GM18868 (cell line): ENCODE measurements at regions not wholly inside any gene's neighbourhood (a gene's known extent, or its start where the extent isn't known, plus 50 kb on each side); places are given as distances from the start of the nearest gene placed in this dataset.

Source experiments
- ATAC-seq: cut with Tn5 transposase; IDR thresholded peaks from one replicate; pipeline ENCODE4 v1.9.1; 2021; ENCODE audit warnings: mild to moderate bottlenecking, moderate library complexity; ENCODE audit not compliant: unreplicated experiment

DNA sequence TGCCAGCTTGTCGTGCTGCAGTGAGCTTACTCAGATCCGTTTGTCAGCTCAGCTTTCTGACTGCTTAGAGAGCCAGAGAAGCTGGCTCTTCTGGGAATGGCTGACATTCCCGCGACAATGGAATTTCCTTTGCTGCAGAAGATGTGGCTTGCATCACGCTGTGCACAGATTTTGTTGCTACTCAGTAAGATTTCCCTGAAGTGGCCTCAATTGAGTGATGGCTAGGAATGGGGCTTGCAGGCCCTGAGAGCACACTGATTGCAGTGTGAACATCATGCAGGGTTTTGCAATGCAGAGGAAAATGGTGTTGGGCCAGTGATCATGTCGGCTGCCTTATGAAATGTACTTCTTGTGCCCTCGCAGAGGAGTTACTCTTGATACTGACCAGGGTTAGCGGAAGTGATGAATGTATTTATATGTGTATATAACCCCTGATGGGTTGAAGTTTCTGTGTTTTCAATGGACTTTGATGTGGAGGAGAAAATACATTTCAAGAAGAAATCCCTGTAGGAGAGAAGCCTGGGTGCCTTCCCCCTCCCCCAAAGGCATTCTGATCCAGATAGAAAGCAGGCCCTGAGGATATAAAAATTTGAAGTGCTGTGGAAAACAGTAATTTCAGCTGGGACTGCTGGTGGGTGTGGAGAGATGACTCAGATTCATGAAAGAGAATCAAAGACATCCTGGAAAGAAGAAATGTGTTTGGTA, 102.5 kb upstream of the PDZRN3 start:
- ATAC-seq: no peak

DNA sequence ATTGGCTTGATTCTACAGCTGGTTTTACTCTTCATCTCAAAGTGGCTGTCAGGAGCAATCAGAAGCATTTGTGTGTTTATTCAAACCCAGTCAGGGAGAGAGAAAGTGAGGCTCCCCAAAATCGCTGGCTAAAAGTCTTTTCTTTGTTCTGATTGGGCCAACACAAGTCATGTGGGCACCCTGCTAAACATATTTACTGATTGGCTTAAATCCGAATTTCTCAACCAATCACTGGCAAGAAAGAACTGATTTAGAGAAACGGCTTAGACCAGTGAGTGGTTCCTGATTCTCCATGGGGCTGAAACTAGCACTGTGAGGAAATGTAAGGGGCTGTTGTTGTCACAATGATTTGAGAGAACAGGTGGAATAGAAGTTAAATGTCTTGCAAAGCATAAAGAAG, 98.9 kb upstream of the PDZRN3 start:
- ATAC-seq: no peak

DNA sequence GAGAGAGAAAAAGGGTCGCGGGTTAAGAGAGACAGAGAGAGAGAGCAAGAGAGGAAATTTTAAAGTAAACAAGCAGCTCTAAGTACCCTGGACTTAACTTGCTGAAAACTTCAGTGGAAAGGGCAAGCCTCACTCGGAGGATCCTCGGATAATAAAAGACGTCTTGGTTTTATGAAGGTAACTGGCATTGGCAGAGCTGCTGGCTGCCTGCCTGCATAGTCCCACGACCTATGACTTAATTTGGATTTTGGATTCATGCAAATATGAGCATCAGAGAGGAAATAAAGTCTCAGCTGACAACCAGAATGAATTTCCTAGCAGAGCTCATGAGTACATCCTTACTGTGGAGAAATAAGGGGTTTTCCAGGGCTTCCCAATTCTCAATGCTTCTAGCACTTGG, 95.1 kb upstream of the PDZRN3 start:
- ATAC-seq: no peak

DNA sequence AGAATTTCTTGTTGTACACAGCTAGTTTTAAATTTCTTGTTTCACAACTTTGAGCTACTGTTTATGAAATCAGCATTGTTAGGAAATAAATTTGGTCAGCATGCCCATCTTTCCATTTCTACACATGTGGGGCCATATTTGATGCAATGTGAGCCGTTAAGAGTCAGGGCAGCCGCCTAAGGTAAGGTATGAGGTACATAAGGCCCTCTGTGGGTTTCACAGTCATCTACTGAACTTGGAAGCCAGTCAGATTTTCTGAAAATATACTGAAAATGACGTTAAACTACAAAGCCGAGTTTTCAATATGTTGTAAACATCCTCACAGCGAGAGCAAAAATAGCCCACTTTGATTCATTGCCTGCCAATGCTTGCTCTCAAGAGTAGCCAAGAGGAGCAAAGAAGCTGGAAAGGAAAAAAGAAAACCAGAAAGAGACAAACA, 94.7 kb upstream of the PDZRN3 start:
- no peak for ATAC-seq

DNA sequence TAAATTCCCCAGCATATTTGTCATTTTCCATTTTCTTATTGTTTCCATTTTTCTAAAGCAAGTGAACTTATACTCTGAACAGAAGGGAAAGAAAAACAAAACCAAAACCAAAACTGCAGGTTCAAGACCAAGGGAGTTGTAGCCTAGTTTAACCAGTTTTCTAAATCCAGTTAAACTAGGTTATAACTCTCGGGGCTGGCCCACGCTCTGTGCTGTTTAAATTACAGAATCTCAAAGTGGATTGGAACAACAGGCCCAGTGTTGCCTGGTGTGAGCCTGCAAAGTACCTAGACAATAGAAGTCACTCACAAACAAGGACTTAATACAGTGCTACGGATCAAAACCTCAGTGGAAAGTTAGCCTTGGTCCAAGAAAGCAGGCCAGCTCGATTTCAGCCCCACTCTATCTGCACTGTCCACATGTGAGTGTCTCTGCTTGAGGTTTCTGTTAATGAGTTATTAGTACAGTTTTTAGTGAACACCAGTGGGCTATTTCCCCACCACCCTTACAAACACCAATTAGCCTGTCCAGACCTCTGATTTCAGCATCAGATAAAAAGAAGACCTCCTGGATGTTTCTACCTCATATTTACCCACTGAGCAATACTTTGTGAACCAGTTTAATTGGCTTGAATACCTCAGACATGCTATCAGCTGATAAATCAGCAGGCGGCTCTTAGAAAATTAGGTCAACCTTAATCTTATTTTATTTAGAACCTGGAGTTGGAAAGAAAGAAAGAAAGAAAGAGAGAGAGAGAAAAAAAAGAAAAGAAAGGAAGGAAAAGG, 93.8 kb upstream of the PDZRN3 start:
- ATAC-seq: no peak

DNA sequence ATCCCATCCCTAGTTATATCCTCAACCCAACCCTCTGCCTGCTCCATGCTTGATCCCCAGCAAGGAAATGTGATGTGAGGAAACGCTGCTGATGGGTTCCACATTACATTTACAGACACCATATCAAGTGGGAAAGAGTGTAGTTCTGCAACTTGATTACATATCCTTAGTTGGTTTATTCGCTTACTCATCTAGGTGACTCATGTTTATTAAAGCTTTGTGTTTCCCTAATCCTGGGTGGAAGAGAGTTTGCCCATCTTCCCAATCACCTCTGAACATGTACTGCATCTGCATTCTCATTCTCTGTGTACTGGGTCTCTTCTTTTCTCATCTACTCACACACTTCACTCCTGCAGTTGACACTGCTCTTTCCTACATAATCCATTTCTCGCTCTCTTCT, 91.7 kb upstream of the PDZRN3 start:
- ATAC-seq: no peak

DNA sequence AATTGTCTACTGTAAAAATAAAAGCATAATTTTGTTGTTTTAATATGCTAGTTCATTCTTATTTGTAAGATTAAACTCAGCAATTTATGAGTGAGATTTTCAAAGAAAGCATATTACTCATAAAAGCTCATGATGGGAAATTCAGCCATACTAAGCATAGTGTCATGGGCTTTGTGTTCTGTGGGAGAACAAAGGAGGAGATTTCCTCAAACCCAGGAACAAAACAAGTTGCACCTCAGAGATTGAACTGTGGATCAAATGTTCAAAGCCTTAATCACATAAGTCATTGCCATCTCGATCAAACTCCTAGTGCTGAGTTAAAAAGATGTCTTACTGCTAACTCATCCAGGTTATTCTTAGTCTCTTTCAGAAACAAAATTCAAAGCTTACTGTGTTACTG, 85.6 kb upstream of the PDZRN3 start:
- ATAC-seq: no peak

DNA sequence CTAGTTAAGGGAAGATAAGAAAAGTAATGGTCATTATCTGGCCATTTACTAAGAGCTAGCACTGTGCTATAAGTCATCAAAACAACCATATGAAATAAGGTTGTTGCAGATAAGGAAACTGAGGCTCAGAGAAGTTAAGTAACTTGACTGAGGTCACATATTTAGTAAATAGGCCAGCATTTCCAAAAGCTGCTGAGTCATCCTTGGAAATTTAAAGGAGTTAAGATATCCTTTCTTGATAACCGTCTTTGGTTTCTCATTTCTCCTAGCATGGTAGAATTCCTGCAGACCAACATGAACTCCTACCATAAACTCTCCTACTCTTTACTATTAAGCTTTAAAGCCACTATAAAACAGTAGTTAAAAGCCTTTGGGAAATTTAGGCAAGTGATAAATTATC, 85.0 kb upstream of the PDZRN3 start:
- ATAC-seq: no peak

DNA sequence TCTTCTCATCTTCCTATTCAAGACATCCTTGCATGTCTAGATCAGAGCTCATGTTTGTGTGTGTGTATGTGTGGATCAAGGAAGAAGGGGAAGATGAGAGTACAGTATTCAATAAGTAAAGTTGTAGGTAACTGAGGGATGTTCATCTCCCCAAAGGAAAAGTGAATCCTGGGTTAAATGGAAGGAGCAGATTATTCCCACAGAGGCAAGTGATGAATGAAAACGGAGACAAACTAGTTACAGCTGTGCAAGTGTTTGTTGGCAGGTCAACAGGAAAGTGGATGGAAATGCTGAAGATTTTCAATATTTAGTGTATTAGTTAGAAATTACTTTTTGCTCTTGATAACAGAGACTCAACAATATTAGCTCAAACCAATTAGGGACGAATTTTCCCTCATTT, 84.2 kb upstream of the PDZRN3 start:
- ATAC-seq: no peak

DNA sequence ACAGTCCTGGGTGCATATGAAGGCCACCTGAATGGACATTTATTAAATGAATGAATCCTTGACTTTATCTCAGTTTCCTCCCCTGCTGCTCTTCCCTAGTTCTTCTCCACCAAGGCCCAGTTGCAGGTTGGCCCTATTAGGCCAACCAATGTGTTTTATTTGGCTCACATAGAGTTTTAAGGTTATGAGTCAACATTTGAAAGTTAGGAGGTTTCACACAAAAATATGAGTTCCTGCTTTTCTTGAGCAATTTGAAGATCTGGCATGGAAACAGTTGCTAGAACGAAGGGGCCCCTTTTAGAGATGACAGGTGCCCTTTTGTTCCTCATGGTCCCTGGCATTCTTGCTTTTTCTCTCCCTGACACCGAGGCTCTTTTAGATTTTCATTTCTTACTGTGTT, 83.0 kb upstream of the PDZRN3 start:
- ATAC-seq: no peak

DNA sequence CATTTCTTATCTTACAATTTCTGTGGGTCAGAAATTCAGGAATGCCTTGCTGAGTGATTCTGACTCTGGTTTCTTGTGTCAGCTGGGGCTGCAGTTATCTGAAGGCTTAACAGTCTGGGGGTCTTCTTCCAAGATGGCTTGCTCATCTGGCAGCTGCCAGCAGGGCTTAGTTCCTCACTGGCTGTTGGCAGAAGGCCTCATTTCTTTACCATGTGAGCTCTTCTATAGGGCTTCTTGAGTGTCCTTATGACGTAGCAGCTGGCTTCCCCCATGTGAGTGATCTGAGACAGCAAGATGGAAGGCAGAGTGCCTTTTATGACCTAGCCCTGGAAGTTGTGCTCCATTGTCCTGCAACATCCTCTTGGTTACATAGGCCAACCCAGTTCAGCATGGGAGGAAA, 82.0 kb upstream of the PDZRN3 start:
- no peak for ATAC-seq

DNA sequence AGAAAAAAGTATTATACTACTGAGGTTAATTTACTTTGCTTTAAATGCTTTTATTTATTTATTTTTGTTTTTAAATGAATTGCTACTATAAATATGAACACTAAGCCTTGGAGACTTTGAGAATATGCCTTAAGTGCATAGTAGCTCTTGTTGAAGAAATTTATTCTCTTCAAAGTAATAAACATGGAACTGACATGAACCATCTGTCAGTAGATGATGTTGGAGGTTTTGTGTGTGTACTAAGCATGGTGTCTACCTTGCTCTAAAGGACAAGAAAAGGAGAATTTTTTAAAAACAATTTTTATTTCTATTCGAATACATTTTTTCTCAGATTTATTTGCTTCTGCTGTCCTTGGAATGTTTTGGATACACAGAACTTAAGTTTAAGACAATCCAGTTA, 81.1 kb upstream of the PDZRN3 start:
- ATAC-seq: no peak

DNA sequence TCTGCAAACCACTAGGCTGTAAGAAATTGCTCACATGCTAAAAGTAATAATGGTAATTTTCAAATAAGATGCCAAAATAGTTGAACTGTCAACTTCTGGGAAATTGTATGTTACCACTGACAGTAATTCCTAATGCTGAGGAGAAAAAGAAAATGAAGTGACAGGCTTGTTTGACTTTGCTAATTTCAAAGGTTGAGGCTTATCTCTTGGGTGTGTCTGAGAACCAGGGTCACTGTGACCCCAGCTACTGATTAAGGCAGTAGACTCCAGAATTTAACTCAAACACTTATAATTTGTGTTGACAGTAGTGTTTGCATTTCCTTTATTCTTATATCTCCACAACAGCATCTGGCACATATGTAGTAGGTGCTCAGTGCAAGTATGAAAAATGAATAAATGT, 74.6 kb upstream of the PDZRN3 start:
- no peak for ATAC-seq

DNA sequence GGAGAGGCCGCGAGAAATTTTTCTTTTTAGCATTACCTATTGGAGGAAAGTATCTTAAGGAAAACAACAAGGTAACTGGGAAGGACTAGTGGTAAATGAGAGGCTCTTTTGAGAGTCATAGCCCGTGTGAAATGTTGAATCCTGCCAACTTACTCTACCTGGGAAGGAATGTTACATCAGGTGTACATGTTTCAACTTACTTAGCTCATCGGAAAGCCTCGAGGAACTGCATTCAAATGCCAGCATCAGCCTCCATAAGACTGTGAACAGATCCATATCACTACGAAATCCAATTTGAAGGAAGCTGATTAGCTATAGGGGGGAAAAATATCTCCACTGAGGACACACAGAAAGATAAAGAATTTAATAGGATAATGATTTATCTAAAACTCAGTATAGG, 72.3 kb upstream of the PDZRN3 start:
- no peak for ATAC-seq

DNA sequence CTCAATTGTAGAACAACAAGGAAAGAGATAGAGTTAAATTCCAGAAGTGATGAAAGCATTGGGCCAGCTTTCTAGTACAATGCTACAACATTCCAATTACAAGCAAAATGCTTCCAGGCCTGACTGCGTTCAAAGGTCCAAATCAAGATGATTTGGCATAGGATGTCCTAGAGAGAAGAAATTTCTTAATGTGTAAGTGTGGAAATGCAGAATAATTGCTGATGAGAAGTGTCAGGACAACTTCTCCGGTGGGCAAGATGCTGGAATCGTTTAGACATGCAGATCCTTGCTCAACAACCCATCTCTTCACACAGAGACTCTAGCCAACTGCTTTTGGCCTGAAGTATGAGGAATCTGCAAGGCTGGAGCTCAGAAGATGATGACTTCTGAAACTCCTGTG, 71.1 kb upstream of the PDZRN3 start:
- ATAC-seq: no peak

DNA sequence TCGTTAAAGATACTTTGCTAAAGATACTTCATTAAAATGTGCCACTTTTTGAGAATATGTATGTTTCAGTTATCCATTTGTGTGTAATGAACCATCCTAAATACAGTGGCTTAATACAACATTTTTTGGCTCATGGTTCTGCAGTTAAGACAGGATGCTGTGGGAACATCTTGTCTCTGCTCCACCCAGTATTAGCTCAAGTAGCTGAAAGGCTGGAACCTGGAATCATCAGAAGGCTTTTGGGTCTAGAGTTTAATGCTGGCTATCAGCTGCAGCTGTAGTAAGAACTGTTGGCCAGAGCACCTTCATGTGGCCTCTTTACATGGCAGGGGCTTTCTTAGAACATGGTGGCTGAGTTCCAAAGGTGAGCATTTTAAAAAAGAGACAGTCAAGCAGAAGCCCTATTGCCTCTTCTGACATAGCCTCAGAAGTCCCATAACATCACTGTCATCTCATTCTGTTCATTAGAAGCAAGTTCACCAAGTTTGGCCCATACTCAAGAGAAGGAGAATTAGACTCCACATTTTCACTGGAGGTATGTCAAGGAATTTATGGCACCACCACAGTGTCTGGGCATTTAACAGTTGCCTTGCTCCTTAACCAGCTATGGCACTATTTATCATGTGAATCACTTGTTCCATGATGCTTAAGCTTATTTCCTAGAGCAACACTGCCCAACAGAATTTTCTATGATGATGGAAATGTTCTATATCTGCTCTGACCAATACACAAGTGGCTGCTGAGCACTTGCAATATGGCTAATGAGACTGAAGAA, 70.4 kb upstream of the PDZRN3 start:
- no peak for ATAC-seq

DNA sequence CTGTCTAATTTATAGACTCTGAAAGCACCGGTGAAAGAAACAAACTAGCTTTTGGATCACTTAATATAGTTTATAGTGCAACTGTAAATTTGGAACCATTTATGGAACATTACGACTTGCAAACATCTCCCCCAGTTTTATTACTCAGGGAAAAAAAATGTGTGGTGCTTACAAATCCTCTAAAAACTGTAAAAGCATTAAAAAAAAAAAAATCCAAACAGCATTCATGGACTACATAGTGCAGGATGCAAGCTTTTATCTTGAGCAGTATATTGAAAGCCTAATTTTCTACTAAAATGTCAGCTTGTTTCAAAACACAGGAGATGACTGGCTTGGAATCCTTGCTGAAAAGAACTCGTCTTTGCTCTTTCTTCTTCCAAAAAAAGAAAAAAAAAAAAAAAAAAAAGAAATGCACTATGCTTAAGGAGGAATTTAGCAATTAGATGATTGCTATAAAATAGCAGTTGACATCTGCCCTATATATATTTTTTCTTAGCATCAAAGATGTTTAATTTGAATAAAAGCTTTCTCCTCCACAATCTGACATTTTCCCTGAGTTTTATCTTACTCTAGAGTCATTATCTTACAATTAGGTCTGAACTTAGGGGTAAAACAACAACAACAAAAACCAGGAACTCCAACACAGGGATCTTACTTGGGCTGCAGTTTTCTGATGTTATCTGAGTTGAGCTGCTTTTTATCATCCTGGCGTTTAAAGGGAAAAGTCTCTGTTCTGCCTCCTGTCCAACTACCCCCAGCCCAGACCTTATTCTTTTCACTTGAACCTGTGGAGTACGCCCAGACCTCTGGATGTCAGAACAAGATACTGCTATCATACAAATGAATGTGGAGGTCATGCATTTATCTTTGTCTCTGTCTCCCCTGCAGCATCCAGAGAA, 62.6 kb upstream of the PDZRN3 start:
- no peak for ATAC-seq

DNA sequence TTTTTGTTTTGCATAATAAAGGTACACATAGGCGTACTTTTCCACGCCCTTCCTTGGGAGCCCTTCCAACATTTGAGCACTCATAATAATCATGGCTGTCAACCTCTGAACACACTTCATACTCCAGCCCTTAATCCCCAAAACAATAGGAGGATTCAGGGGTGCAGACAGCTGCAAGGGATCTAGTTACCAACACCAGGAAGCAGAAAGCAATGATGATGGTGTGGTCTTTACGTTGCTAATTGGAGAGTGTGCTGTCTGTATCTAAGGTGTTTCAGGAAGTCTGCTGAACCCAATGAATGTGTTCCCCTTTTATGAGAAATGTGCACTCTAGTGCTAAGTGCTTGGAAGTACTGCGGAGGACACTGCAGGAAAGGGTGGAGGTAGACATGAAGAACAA, 60.3 kb upstream of the PDZRN3 start:
- no peak for ATAC-seq

DNA sequence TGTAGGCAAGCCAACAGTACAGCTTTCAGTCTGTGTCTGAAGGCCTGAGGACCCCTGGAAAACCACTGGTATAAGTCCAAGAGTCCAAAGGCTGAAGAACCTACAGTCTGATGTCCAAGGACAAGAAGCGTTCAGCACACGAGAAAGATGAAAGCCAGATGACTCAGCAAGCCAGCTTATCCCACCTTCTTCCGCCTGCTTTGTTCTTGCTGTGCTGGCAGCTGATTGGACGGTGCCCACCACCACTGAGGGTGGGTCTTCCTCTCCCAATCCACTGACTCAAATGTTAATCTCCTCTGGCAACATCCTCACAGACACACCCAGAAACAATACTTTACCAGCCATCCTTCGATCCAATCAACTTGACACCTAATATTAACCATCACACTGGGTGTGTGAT, 59.0 kb upstream of the PDZRN3 start:
- ATAC-seq: no peak

DNA sequence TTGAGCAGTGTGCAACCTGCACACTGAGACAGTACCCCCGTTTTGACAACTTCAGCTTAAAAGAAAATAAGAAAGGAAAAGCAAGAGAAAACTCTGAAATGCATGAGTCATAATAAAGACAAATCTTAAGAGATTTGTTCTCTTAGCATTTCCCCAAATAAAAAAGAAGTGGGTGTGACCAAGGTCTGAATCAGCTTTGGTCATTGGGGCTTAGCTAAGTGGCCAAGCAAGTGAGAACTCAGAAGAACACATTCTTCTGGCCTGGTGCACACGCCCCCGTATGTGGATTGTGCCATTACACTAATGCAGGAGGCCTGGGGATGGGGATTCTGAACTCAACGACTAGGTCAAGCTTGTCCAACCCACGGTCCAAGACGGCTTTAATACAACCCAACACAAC, 56.9 kb upstream of the PDZRN3 start:
- ATAC-seq: no peak

DNA sequence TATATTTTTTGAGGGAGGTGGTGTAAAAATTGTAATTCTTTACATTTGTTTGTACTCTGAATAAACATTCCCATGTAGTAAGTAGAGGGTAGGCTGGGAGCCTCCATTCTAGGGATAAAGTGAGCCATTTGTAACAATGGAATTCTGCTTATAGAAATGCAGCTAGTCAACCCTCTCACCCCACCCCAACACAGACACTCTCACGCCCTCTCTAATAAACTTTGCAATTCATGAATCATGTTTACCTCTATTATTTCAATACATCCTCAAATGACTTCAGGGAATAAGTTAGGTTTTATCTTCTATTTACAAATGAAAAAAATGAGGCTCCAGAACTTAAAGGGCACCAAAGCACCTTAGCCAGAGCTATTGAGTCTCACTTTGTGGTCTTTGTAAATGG, 56.5 kb upstream of the PDZRN3 start:
- ATAC-seq: no peak
